Spleen (tissue), 11 donors: ENCODE measurements at regions not wholly inside any gene's neighbourhood (a gene's known extent, or its start where the extent isn't known, plus 50 kb on each side); places are given as distances from the start of the nearest gene placed in this dataset.
A peak's percentile ranks its signal among the peaks of the same experiment; 100 is the strongest.

Experiments
- DNase-seq: peaks from one replicate; pipeline ENCODE4 v3.0.0-alpha.2; 2020
- H3K27ac ChIP-seq, 8 donors: fragments of 200-600 bp; sonication (generic) in 7 of 8; 1 replicate in 4 of 8; 2 replicates in 4 of 8; pipeline versions ENCODE4 v1.5.0 to v1.8.0; 2016 to 2021; ENCODE audit warnings: inconsistent platforms in 4 of 8, mild to moderate bottlenecking in 4 of 8, moderate library complexity in 1 of 8
- H3K27me3 ChIP-seq, 7 donors: fragments of 200-600 bp; sonication (generic) in 6 of 7; replicated peaks in 1 of 7; 1 replicate in 4 of 7; 2 replicates in 3 of 7; pipeline versions ENCODE4 v1.5.0 to v1.8.0; 2016 to 2021; ENCODE audit warnings: inconsistent platforms in 3 of 7, mild to moderate bottlenecking in 1 of 7
- H3K36me3 ChIP-seq, 6 donors: fragments of 200-600 bp; sonication (generic) in 5 of 6; 1 replicate in 4 of 6; 2 replicates in 2 of 6; pipeline versions ENCODE4 v1.5.0 to v1.8.0; 2016 to 2021; ENCODE audit warnings: inconsistent platforms in 2 of 6
- H3K4me1 ChIP-seq, 6 donors: fragments of 200-600 bp; sonication (generic) in 5 of 6; 1 replicate in 3 of 6; 2 replicates in 3 of 6; pipeline versions ENCODE4 v1.5.0 to v1.8.0; 2016 to 2021; ENCODE audit warnings: inconsistent platforms in 3 of 6
- H3K4me3 ChIP-seq, 8 donors: fragments of 200-600 bp; sonication (generic) in 7 of 8; 1 replicate in 4 of 8; 2 replicates in 4 of 8; pipeline versions ENCODE4 v1.5.0 to v1.8.0; 2016 to 2021; ENCODE audit warnings: inconsistent platforms in 4 of 8, mild to moderate bottlenecking in 4 of 8, moderate library complexity in 2 of 8
- H3K9me3 ChIP-seq, 8 donors: fragments of 200-600 bp; sonication (generic) in 7 of 8; 1 replicate in 4 of 8; 2 replicates in 4 of 8; pipeline versions ENCODE4 v1.5.0 to v1.8.0; 2016 to 2021; ENCODE audit warnings: inconsistent platforms in 4 of 8
- CTCF ChIP-seq, 11 experiments: fragments of 200-600 bp in 7 of 11; fragments of 450-650 bp in 4 of 11; sonication (generic) in 4 of 11; IDR thresholded peaks in 8 of 11; conservative IDR thresholded peaks in 3 of 11; 1 replicate in 7 of 11; 2 replicates in 4 of 11; pipeline versions ENCODE4 v1.4.0 to v1.8.0; 2016 to 2021; ENCODE audit warnings: antibody characterized with exemption in 11 of 11, inconsistent platforms in 4 of 11, mild to moderate bottlenecking in 1 of 11
- POLR2A ChIP-seq, 3 donors: fragments of 450-650 bp; IDR thresholded peaks; one replicate each; pipeline ENCODE4 v1.5.1; 2017; ENCODE audit warnings: antibody characterized with exemption in 3 of 3, mild to moderate bottlenecking in 1 of 3
- POLR2AphosphoS5 ChIP-seq, 3 donors: sonication (generic); formaldehyde crosslinking; IDR thresholded peaks; one replicate each; pipeline ENCODE4 v1.5.1; 2017; ENCODE audit warnings: antibody characterized with exemption in 3 of 3
- WGBS, 5 donors: extraction: QIAGEN DNeasy Blood & Tissue Kit in 3 of 5; methylation state at CpG; one replicate each; pipeline versions ENCODE4 v1.1.5 to v1.1.7; 2013 to 2018; 5-methylcytosine and 5-hydroxymethylcytosine counted together
- intact Hi-C: fragments of 100-400 bp; cut with DNase I; formaldehyde crosslinking; loops from one replicate; pipeline ENCODE4 v1.15.0; 2023; ENCODE audit warnings: low total_unique reads
- donor health status: healthy with polysubstance abuse.
- donor health status: DM: no; HTN: no; CAD: no; lungs with moderate emphysema.
- donor health status: DM: no; HTN: no; CAD: no.
- donor health status: Bipolar disorder and iron deficiency.
- donor health status: healthy.
- donor health status: DM: no; HTN: no; CAD: no.
- donor health status: DM: yes; HTN: yes; CAD: no.

DNA sequence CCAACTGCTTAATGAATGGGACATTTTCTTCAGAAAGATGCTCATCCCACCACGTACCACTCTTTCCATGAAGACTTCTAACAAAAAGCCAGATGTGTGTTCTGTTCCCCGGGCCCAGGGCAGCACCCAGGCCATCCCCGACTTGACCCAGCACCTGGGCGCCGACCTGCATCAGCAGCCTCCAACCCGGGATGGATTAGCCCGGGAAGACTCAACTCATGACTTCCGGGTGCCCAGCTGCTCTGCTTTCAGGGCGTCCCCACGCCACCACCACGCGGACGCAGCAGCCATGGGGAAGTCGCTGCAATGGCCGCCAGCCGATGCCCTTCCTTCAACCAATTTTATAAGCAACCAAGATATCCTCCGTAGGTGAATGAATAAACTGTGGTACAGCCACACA is 123.8 kb upstream of the TUBA3C start:
- no peaks in the 10 kb centered on the region for H3K36me3 ChIP-seq
- TF ChIP-seq POLR2AphosphoS5 (IDR thresholded peaks at IDR 0.05), result no peak
- TF ChIP-seq CTCF (IDR thresholded peaks at IDR 0.05 in 8 of 11, conservative IDR thresholded peaks at IDR 0.05 in 3 of 11), result no peak
- TF ChIP-seq POLR2A (IDR thresholded peaks at IDR 0.05), result no peak
- 77 to 89% (median 82%) methylated on average over 17 of the region's 17 CpGs for WGBS, 5 donors

GRCh38 chr13:19289180-19289579 is 107.6 kb upstream of the TUBA3C start:
- 55 to 69% (median 61%) methylated on average over 3 of the region's 3 CpGs for WGBS, 5 donors
- intact Hi-C loops, result no loop called here
- Histone ChIP-seq H3K4me3 (no peak overlapping the region), H3K9me3 (peaks cover 0 to 12% (median 0%) of the 10 kb centered on the region in 8 donors), H3K36me3 (no peaks in the 10 kb centered on the region), H3K27ac (no peak overlapping the region), H3K4me1 (no peaks in the 10 kb centered on the region), H3K27me3 (no peaks in the 10 kb centered on the region)
- DNase-seq, result no peak
- no peak for TF ChIP-seq POLR2AphosphoS5 (IDR thresholded peaks at IDR 0.05)
- no peak for TF ChIP-seq CTCF (IDR thresholded peaks at IDR 0.05 in 8 of 11, conservative IDR thresholded peaks at IDR 0.05 in 3 of 11)
- no peak for TF ChIP-seq POLR2A (IDR thresholded peaks at IDR 0.05)

More for the DNA sequence above, 123.8 kb upstream of the TUBA3C start:
- Histone ChIP-seq H3K27me3 (no peaks in the 10 kb centered on the region), H3K4me3 (no peak overlapping the region), H3K9me3 (peaks cover 0 to 17% (median 8%) of the 10 kb centered on the region in 8 donors), H3K4me1 (no peaks in the 10 kb centered on the region), H3K27ac (no peak overlapping the region)
- intact Hi-C loops, result no loop called here
- peak; percentile 51 for DNase-seq

DNA sequence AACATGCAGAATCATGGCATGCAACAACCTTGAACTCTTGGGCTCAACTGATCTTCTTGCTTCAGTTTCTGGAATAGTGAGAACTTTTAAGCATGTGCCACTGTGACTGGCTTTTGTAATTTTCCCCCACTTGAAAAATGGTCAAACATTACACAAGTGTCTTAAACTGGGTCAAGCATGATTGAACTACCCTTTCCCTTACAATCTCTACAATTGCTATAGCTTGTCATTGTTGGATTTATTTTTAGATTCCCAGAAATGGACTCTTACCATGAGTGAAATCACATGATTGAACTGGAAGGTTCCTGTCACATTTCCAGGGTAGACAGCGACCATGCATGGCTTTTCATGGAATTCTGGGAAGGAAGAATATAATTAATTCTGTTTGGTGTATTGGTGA is 102.2 kb upstream of the TUBA3C start:
- H3K36me3 ChIP-seq, result no peaks in the 10 kb centered on the region
- no peaks in the 10 kb centered on the region for H3K4me1 ChIP-seq
- H3K4me3 ChIP-seq, result no peak overlapping the region
- H3K9me3 ChIP-seq, result peaks cover 0 to 9% (median 0%) of the 10 kb centered on the region in 8 donors
- intact Hi-C loops, result no loop called here
- no peak overlapping the region for H3K27ac ChIP-seq
- DNase-seq, result no peak
- TF ChIP-seq CTCF (IDR thresholded peaks at IDR 0.05 in 8 of 11, conservative IDR thresholded peaks at IDR 0.05 in 3 of 11) (no peak), POLR2A (IDR thresholded peaks at IDR 0.05) (no peak), POLR2AphosphoS5 (IDR thresholded peaks at IDR 0.05) (no peak)
- H3K27me3 ChIP-seq, result no peaks in the 10 kb centered on the region
- WGBS, 5 donors, result 36 to 51% (median 41%) methylated on average over 1 of the region's 1 CpG

DNA sequence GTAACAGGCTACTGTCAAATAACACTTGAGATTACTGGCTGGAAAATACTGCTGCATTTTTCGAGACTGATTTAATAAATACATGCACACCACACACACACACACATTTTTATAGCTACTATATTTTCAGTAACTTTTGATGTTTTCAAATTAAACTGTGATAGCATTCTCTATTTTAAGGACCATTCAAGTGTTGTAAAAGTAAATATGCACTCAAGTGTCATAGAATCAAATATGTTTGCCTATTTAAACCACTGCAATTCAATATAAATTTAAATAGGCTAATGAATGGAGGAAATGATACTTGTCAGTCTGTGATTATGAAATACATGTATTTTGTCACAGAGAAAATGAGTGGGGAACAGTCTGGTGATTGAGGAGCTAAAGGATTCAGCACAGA is 86.7 kb upstream of the TUBA3C start:
- intact Hi-C loops, result no loop called here
- Histone ChIP-seq H3K27me3 (peaks cover 0 to 3% (median 0%) of the 10 kb centered on the region in 7 donors), H3K36me3 (no peaks in the 10 kb centered on the region), H3K9me3 (no peaks in the 10 kb centered on the region), H3K27ac (no peak overlapping the region), H3K4me1 (no peaks in the 10 kb centered on the region), H3K4me3 (no peak overlapping the region)
- no peak for DNase-seq
- TF ChIP-seq POLR2AphosphoS5 (IDR thresholded peaks at IDR 0.05) (no peak), POLR2A (IDR thresholded peaks at IDR 0.05) (no peak), CTCF (IDR thresholded peaks at IDR 0.05 in 8 of 11, conservative IDR thresholded peaks at IDR 0.05 in 3 of 11) (no peak)
- 0 to 75% (median 45%) methylated on average over 1 of the region's 1 CpG for WGBS, 5 donors
